NCI-H2196 treated with DMSO at 0.1 percent for 48 hours (cell line): ENCODE measurements at regions not wholly inside any gene's neighbourhood (a gene's known extent, or its start where the extent isn't known, plus 50 kb on each side); places are given as distances from the start of the nearest gene placed in this dataset.

ENCODE experiments used
- DNase-seq: peaks from one replicate; lab custom pipeline; 2025; ENCODE audit not compliant: unreplicated experiment; lab: John Stamatoyannopoulos, UW

GRCh38 chr18:24731158-24731557 lies 270.7 kb downstream of the HRH4 start:
- DNase-seq, result no peak

DNA sequence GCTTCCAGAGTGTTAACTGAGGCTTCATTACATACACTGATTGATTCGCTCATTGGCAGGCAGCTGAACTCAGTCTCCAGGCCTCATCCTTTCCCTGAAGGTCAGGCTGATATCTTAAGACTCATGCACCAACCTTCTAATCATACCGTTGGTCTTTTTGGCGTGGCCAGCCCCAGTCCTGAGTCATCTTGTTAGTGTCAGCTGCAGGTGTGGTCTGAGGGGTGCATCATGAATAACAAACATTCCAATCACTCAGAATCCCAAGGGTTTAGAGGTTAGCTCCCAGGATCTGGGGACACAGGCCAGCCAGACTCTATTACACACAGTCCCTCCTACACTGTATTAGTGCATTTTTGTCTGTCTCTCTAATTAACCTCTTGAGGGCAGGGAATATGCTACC lies 271.5 kb downstream of the HRH4 start:
- DNase-seq, result no peak

DNA sequence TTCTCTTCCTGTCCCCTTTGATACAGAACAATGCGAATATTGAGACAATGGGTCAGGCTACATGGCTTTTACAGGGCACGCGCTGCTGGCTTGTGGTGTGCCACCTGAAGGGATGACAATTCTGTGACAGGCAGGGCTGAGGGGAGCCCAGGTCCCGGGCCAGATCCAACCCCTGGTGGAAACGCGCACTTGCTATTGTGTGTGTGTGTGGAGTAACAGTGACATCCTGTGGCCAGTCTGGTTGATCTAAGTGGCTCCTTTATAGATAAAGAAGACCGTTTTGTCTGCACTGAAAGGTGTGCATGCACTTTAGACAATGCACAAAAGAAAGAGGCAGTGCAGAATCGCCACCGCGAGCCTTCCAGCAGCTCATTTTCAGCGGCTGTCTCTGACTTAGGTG lies 273.6 kb downstream of the HRH4 start:
- no peak for DNase-seq

DNA sequence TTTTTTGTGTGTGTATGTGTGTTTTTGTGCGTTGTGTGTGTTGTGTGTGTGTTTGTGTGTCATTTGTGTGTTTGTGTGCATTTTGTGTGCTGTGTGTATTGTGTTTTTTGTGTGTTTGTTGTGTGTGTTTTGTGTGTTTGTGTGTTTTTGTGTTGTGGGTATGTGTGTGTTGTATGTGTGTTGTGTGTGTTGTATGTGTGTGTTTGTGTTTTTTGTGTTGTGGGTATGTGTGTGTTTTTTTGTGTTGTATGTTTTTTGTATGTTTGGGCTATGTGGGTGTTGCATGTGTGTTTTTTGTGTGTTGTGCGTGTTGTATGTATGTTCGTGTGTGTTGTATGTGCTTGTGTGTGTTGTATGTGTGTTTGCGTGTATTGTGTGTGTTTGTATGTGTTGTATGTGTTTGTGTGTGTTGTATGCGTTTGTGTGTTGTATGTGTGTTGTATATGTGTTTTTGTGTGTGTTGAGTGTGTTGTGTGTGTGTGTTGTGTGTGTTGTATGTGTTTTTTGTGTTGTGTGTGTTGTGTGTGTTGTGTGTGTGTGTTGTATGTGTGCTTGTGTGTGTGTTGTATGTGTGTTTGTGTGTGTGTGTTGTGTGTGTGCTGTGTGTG lies 275.3 kb downstream of the HRH4 start:
- DNase-seq, result no peak

- DNase-seq, result no peak
Observed at GRCh38 chr18:24736662-24737330, 276.4 kb downstream of the HRH4 start.

DNA sequence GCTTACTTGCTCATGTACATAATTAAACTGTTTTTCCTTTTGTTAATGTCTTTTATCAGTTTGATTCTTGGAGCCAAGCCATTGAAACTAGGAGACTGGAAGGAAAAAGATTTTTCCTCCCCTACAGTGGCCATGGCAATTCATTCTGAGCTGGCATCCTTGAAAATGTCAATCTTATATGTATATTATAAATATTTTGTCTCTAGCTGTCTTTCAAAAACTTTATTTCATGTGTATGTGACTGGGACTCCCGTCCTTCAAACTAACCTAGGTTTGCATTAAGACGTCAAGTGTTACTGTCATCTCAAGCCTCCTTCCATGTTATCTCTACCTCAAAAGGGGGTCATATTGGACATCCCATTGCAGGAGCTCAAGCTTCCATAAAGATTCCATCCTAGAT lies 280.4 kb downstream of the HRH4 start:
- no peak for DNase-seq

DNA sequence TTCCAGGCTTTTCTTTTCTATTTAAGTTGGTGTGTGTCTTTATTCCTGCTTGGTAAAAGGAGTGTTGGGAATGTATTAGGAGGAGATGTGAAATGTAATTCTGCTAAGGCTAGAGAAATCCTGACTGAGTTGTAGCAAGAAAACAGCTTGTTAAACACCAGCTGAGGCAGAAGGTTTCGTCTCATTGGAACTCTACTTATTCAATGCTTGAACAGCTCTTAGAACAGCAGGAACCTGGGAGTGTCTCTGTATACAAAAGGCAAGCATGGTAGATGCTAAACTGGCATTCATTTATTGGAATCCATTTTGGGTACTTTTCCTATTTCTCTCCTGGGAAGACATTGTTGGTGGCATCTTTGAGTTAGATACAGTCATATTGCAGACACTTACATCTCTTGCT lies 280.9 kb downstream of the HRH4 start:
- DNase-seq, result no peak

- DNase-seq, result no peak
Observed at GRCh38 chr18:24741965-24742724, 281.7 kb downstream of the HRH4 start.

GRCh38 chr18:24754583-24755253 lies 294.3 kb downstream of the HRH4 start:
- DNase-seq, result no peak

GRCh38 chr18:24756385-24756784 lies 295.9 kb downstream of the HRH4 start:
- DNase-seq, result no peak

DNA sequence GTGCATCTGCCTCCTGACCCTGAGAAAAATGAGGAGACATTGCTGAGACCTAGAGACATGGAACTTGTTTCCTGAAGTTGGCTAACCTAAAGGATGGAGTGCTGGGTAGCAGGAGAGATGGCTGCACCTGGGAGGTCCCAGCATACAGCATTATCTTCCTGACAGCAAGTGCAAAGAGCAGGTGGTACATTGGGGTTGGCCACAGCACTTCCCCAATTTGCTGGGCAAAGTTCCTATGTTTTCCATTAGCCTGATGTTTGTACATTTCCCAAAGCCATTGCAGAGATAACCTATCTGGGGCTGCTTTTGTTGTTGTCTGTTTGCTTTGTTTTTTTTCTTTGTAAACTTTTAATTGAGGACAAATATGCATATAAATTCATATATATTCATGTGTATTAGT lies 296.7 kb downstream of the HRH4 start:
- no peak for DNase-seq

- no peak for DNase-seq
Observed at GRCh38 chr18:24761765-24762164, 301.3 kb downstream of the HRH4 start.

DNA sequence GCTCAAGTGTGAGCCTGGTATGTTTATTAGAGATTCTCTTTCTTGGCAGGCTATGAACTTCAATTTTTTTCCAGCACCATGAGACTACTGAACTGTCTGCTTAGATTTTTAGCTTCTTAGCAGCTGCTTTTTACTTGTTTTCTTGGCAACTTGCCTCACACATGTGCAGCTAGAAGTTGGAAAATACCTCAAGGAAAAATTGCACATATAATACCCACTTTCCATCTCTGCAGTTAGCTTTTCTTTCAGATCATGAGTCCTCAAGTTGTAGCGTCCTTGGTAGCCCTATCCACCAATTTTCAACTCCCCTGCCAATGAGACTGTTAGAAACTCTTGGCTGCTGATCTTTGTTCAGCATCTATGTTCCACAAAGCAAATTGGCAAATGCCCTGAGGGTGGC lies 302.1 kb downstream of the HRH4 start:
- DNase-seq, result no peak

DNA sequence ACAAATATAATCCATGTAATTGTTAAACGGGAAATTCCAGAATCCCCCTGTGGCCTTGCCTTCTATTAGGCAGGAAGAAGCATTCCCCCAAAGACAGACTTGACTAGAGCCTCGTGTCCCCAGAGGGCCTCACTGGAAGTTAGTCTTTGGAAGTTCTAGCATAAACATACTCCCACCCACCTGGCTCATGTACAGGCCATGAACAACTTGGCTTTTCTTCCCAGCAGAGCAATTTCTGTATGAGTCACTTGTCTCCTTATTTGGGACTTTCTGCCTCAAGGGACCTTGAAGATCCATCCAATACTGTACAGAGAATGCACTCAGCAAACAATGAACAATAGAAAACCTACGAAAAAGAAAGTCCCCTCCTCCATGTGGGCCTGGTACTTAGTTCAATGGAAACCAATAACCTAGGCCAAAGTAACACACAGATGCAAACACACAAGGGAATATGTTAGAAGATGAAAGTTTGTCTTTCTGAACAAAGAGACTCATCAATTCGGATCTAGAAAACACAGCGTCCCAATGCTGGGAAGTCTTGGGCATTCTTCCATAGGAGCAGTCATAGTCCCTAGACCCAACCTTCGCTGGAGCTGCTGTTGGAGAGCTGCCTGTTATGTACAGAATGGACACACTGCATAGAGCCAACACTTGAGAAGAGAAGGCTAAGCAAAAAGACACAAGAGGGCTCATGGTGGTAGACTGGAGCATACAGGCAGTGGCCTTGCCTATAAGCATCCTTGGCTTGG lies 303.5 kb downstream of the HRH4 start:
- DNase-seq, result no peak

DNA sequence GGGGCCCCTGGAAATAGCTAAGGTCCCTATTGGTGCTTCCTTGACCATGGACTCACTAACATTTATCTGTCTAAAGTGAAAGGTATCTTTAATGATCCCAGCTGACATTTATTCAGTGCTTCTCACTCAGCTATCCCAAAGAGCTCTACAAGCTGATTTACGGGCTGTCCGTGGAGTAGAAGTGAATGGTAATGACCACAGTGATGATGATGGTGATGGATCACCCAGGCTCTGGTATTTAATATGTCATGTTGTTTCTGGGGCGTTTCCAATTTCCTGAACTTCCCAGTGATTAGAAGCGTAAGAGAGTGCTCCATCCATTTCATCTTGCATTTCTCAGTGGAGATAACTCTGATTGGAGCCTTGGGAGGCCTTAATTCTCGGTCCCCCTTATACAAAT lies 304.3 kb downstream of the HRH4 start:
- DNase-seq, result no peak

DNA sequence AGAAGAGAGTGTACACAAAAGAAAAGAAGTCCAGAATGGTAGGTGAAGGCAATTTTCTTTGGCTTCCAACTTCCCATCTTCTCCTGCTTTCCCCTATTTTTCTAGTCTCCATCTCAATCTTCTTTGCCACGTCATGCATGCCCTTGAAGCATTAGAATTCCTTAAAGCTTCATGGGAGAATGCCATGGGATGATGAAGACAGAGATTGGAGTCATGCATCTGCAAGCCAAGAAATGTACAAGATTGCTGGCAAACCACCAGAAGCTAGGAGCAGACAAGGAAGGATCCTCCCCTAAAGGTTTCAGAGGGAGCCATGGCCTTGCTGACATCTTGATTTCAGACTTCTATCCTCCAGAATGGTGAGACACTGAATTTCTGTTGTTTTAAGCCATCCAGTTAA lies 305.9 kb downstream of the HRH4 start:
- no peak for DNase-seq

DNA sequence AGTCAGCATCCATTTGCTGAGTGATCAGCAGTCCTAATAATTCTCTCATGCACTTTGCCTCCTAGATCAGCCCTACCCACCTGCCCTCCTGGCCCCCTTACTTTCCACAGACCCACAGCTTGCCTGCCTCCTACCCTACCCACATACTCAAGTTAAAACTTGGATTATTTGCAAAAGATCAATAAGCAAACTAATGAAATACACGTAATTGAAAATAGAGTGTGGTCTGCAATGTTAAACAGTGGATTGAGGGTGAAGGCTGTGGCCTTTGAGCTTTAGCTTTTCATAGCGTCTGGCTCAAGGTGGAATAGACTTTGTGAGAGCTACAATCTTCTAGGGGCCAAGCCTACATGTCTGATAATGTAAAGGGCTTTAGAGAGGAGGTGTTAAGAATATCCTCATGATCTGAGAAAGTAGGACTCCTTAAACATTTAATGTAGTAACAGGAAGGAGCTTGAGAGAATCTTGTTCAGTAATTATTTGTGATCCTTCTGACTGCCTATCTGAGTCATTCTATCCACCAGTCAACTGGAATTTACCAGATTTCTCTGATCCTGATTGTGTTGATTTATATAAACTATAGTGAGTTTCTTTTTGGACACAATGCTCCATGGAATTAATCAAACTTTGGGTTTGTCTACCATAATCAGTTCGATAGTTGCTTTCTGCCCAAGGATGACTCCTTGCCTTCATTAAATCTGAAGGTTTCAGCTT lies 310.0 kb downstream of the HRH4 start:
- no peak for DNase-seq

GRCh38 chr18:24771300-24771699 lies 310.9 kb downstream of the HRH4 start:
- no peak for DNase-seq

- DNase-seq, result no peak
Observed at GRCh38 chr18:24773101-24773500, 312.7 kb downstream of the HRH4 start.

DNA sequence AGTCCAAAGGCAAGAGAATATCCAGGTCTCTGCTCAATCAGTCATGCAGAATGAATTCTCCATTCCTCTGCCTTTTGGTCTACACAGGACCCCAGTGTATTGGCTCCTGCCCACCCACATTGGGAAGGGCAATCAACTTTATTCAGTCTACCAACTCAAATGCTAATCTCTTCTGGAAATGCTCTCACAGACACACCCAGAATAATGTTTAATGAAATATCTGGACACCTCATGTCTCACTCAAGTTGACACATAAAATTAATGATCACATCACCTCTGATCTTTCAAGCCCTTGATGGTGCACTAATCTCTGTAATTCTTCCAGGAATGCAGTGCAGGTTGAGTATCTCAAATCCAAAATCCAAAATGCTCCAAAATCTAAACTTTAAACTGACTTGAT lies 315.6 kb downstream of the HRH4 start:
- DNase-seq, result no peak
